ENCODE measurements at regions not wholly inside any gene's neighbourhood (a gene's known extent, or its start where the extent isn't known, plus 50 kb on each side); places are given as distances from the start of the nearest gene placed in this dataset.

DNA sequence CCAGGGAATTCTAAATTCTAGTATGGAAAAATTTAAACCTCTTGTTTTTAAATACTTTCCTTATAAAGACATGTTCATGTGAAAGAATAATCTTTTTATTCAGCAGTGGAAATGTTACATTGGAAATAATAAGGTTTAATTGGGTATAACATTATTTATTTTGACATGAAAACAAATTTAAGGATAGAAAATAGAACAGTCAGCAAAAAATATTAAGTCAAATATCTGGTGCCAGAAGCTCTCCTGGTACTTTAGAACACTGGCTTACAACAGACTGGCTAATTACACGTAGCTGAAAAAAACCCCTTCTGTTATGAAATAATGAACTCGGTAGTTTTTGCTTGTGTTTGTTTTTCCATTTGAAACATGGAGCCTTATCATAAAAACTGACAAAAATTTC lies 447.9 kb downstream of the DSEL start:
- no peaks in the 10 kb centered on the region for H3K9me3 ChIP-seq (replicated peaks)
- no peaks in the 10 kb centered on the region for H3K36me3 ChIP-seq

DNA sequence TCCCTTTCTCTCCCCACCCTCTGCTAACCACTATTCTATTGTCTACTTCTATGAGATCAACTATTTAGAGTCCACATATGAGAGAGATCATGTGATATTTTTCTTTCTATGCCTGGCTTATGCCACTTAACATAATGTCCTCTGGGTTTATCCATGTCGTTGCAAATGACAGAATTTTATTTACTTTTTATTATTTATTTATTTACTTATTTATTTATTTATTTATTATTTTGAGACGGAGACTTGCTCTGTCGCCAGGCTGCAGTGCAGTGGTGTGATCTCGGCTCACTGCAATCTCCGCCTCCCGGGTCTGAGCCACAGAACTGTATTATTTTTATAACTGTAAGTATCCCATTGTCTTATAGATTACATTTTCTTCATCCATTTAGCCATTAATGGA lies 443.4 kb upstream of the CDH19 start:
- DNase-seq, result no peak
- H3K9me3 ChIP-seq (replicated peaks), result no peaks in the 10 kb centered on the region
- no peaks in the 10 kb centered on the region for H3K36me3 ChIP-seq
- H3K4me3 ChIP-seq, result no peak overlapping the region
- H3K27ac ChIP-seq, result no peak overlapping the region
- H3K4me1 ChIP-seq, result no peaks in the 10 kb centered on the region
- H3K27me3 ChIP-seq, result no peaks in the 10 kb centered on the region

More for the DNA sequence above, 447.9 kb downstream of the DSEL start:
- H3K27ac ChIP-seq, result no peak overlapping the region
- peaks cover 5% of the 10 kb centered on the region for H3K4me1 ChIP-seq
- DNase-seq, result no peak
- no peaks in the 10 kb centered on the region for H3K27me3 ChIP-seq
- no peak overlapping the region for H3K4me3 ChIP-seq

DNA sequence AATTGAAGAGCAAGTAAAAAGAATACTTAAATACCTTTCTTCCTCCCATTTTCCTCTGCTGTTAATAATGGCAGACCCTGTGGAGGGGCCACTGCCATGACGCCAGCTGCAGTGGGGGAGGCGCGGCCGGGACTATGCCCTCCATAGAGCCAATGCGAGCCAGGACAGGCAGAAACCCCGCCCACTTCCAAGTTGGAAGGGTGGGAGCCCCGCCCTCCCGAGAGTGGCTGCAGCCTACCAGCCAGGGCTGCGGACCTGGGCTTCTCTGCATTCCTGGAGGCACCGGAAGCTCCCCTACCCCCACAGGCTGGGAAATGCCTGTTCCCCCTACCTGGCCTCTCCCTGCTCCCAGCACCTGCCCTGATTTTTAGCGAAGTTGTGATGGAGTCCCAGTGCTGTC lies 439.4 kb upstream of the CDH19 start:
- H3K9me3 ChIP-seq (replicated peaks), result no peaks in the 10 kb centered on the region
- no peak overlapping the region for H3K27ac ChIP-seq
- no peak for DNase-seq
- no peaks in the 10 kb centered on the region for H3K36me3 ChIP-seq
- H3K4me1 ChIP-seq, result no peaks in the 10 kb centered on the region
- H3K4me3 ChIP-seq, result no peak overlapping the region
- no peaks in the 10 kb centered on the region for H3K27me3 ChIP-seq

DNA sequence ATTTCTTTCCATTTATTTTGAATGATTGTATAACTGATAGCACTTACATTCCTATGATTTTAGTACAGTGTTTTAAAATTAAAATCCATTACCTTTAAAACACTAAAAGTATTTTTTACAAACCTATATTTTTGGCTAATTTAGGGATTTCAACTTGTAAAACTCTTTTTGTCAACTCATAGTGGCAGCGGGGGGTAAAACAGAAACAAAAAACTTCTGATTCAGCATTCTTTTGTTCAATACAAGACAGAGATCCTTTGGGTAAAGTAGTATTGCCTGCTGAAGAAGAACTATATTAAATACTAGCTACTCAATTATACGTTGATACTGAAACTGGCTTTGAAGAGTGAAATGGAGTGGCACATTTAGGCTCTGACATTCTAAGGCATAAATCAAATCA lies 437.4 kb upstream of the CDH19 start:
- DNase-seq, result no peak
- Histone ChIP-seq H3K36me3 (no peaks in the 10 kb centered on the region), H3K4me3 (no peak overlapping the region), H3K4me1 (no peaks in the 10 kb centered on the region), H3K9me3 (replicated peaks) (no peaks in the 10 kb centered on the region), H3K27me3 (no peaks in the 10 kb centered on the region), H3K27ac (no peak overlapping the region)

DNA sequence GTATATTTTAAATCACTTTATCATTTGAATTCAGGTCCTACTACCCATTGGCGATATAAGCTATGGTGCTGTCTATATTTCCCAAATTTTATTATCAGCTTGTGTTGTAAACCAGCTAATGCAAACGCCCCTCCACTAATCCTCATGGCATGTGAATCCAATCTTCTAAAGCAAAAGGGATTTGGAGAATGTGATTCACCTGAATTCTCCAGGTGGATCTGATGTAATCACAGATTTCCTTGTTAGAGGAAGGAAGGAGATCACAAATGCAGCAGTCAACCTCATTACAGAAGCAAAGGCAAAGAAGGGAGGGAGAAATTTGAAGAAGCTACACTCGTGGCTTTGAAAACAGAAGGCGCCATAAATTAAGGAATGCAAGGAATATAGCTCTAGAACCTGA lies 431.1 kb upstream of the CDH19 start:
- no peaks in the 10 kb centered on the region for H3K36me3 ChIP-seq
- no peak for DNase-seq
- H3K4me3 ChIP-seq, result no peak overlapping the region
- H3K27ac ChIP-seq, result no peak overlapping the region
- H3K27me3 ChIP-seq, result no peaks in the 10 kb centered on the region
- H3K9me3 ChIP-seq (replicated peaks), result no peaks in the 10 kb centered on the region
- no peaks in the 10 kb centered on the region for H3K4me1 ChIP-seq

DNA sequence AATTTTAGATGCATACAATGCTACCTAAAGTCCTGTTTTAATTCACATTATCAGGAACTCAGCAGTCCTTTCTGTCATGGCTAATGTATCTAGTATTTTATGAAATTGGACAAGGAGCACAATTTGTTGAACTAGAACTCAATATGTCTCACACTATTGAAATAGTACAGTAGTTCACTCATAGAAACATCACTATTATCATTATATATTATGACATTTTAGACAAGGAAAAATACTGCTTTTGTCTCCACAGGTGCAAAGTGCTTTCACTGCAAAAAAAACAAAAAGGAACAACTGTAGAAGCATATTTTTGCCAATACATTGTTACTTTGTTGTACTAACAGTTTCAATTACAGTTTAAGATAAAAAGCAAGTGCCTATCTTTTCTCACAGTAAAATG lies 419.2 kb upstream of the CDH19 start:
- H3K4me3 ChIP-seq, result no peak overlapping the region
- DNase-seq, result no peak
- no peaks in the 10 kb centered on the region for H3K4me1 ChIP-seq
- H3K9me3 ChIP-seq (replicated peaks), result no peaks in the 10 kb centered on the region
- H3K36me3 ChIP-seq, result no peaks in the 10 kb centered on the region
- no peak overlapping the region for H3K27ac ChIP-seq
- no peaks in the 10 kb centered on the region for H3K27me3 ChIP-seq

DNA sequence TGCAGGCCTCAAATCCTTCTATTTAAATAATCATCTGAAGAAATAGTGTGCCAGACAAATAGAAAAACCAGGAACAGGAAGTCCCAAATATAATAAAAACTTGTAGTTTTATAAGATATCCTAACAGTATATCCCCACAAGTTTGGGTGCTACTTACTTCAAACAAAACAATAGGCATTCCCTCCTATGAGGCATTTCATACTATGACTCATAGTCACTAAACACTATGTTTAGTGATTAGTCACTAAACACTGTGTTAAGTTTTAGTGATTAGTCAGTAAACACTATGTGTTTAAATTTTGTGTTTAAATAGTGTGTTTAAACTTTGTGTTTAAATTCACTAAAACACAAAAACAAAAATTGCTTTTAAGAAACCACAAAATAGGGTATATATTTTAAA lies 407.0 kb upstream of the CDH19 start:
- H3K27ac ChIP-seq, result no peak overlapping the region
- H3K36me3 ChIP-seq, result no peaks in the 10 kb centered on the region
- H3K9me3 ChIP-seq (replicated peaks), result no peaks in the 10 kb centered on the region
- H3K27me3 ChIP-seq, result no peaks in the 10 kb centered on the region
- H3K4me3 ChIP-seq, result no peak overlapping the region
- DNase-seq, result no peak
- H3K4me1 ChIP-seq, result no peaks in the 10 kb centered on the region

DNA sequence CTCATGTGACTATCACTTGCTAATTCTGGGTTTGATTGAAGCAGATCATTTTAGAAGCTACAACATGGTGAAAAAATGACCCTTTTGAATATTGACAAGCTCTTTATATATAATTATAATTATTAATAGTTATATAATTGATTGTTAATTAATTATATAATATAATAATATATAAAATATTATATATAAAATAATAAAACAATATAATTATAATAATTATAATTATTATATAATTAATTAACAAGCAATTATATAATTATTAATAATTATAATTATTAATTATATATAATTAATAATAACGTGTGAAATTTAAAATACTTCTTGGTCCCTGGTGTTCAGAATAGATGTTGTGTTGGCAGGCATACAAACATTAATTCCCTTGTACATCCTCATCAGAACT lies 404.1 kb upstream of the CDH19 start:
- H3K9me3 ChIP-seq (replicated peaks), result no peaks in the 10 kb centered on the region
- H3K4me1 ChIP-seq, result no peaks in the 10 kb centered on the region
- no peak overlapping the region for H3K27ac ChIP-seq
- H3K4me3 ChIP-seq, result no peak overlapping the region
- no peak for DNase-seq
- no peaks in the 10 kb centered on the region for H3K27me3 ChIP-seq
- H3K36me3 ChIP-seq, result no peaks in the 10 kb centered on the region

DNA sequence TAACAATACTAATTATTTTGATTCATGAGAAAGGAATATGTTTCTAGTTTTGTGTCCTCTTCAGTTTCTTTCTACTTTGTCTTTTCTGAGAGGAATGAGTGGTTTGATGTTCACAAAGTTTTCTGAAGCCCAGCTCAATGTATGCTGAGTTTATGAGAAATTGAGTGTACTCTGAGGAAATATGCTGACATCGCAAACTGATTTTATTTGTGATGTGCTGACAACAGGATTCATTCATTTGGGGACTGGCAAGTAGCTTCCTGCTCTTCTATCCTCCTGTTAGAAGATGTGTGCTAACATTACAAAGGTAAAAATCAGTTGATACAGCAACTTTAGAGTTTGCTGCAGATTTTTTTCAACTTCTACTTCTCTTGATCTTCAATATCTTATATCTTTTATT lies 403.2 kb upstream of the CDH19 start:
- H3K4me1 ChIP-seq, result no peaks in the 10 kb centered on the region

DNA sequence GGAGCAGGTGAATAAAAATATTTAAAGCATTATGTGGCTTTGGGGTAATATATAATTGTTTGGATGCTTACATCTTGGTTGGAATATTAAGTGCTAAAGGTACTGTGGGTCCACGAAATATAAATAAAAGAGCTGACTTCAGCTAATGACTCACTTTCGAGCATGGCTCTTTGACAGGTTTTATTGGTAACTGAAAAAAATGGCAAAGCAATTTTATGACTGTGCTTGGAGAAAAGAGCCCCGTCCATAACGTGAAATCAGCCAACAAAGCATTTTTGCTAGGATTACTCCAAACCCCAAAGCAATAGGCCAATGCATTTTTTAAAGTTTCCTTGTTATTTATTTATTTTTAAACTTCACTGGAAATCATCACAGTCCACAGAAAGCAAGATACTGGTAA lies 397.2 kb upstream of the CDH19 start:
- Histone ChIP-seq H3K36me3 (no peaks in the 10 kb centered on the region), H3K9me3 (replicated peaks) (no peaks in the 10 kb centered on the region), H3K4me1 (no peaks in the 10 kb centered on the region), H3K4me3 (no peak overlapping the region), H3K27me3 (no peaks in the 10 kb centered on the region), H3K27ac (no peak overlapping the region)
- no peak for DNase-seq

More for the DNA sequence above, 403.2 kb upstream of the CDH19 start:
- Histone ChIP-seq H3K9me3 (replicated peaks) (no peaks in the 10 kb centered on the region), H3K27ac (no peak overlapping the region), H3K27me3 (no peaks in the 10 kb centered on the region), H3K4me3 (no peak overlapping the region), H3K36me3 (no peaks in the 10 kb centered on the region)
- no peak for DNase-seq

DNA sequence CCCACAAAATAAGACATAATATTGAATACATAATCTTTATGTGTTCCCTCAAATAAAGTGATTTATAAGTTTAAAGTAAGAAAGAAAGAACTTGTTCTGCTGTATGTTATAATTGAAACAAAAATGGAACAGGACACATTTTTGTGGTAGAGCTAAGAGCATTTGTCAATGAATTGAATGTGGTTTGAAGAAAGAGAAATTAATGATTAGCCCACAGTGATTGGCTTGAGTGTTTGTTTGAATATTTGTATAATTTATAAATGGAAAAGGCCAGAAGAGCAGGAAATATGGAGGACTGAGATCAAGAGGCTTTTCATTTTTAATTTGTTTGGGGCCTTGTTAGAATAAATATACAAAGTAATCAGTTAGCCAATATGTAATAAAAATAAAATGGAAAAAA lies 395.1 kb upstream of the CDH19 start:
- Histone ChIP-seq H3K36me3 (no peaks in the 10 kb centered on the region), H3K9me3 (replicated peaks) (no peaks in the 10 kb centered on the region), H3K27ac (no peak overlapping the region), H3K27me3 (no peaks in the 10 kb centered on the region), H3K4me1 (no peaks in the 10 kb centered on the region), H3K4me3 (no peak overlapping the region)
- no peak for DNase-seq

DNA sequence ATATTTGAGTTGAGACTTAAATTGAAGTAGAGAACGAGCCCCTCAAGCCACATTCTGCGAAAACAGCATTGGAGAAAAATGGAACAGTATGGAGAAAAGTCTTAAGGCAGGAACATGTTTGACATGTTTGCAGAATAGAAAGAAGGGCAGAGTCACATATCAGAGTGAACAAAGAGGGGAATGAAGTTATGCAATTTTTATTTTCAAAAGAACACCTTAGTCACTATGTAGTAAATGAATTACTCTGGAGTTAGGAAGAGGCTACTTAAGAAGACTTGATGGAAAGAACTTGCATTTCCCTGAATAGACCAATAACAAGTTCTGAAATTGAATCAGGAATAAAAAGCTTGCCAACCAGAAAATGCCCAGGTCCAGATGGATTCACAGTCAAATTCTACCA lies 391.4 kb upstream of the CDH19 start:
- Histone ChIP-seq H3K9me3 (replicated peaks) (no peaks in the 10 kb centered on the region), H3K27ac (no peak overlapping the region), H3K27me3 (no peaks in the 10 kb centered on the region), H3K4me3 (no peak overlapping the region), H3K4me1 (no peaks in the 10 kb centered on the region), H3K36me3 (no peaks in the 10 kb centered on the region)
- DNase-seq, result no peak

DNA sequence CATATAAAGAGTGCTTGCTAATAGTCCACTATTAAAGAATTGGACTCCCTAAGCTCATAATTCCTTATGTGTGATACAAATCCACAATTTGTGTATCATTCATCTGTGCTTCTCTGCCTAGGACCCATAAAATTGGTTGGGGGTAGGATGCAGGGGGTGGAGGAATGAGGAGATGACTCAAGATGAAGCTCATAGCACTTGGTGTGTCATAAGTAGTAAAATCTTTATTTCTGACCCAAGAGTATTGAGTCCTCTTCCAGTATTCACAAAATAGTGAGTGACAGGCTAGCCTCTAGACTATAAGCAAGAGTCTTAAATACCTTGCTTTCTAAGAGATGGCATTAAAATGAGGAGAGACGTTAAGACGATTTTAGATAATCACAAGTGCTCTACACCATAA lies 390.9 kb upstream of the CDH19 start:
- no peaks in the 10 kb centered on the region for H3K9me3 ChIP-seq (replicated peaks)
- H3K36me3 ChIP-seq, result no peaks in the 10 kb centered on the region
- no peak for DNase-seq
- H3K4me3 ChIP-seq, result no peak overlapping the region
- no peaks in the 10 kb centered on the region for H3K27me3 ChIP-seq
- no peak overlapping the region for H3K27ac ChIP-seq
- H3K4me1 ChIP-seq, result no peaks in the 10 kb centered on the region

DNA sequence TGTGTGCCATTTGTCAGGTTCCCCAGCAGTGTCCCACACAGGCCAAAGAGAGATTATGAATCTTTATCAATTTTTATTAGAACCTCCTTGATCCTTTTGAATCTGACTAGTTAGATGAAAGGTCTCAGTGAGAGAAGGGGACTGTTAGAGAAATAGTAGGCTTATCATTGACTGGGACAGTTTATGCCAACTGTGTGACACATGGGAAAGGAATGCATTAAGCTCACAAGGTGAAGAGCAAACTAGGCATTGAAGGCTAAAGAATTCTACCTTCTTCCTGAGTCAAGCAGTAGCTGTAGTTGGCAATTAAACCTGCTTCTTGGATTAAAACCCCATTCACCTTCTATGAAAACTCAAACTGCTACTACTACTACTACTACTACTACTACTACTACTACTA lies 389.6 kb upstream of the CDH19 start:
- Histone ChIP-seq H3K4me3 (no peak overlapping the region), H3K36me3 (no peaks in the 10 kb centered on the region)
- DNase-seq, result no peak

DNA sequence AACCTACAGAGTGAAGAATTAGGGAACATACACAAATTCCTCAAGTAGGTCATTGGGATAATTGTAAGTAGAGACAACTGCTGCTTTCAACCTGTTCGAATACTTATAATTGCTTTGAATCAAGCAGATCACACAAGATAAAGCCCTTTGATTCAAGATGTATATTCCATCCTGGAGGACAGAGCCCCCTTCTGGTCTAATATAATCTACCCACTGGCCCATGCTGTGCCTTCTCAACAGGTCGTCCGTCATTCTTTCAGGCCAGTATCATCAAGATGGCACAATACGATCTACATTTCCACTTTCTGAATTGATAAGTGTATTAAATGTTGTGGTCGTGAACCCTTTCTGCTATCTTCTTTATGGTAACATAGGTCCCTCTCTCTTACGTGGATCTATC lies 387.0 kb upstream of the CDH19 start:
- Histone ChIP-seq H3K27ac (no peak overlapping the region), H3K4me3 (no peak overlapping the region), H3K4me1 (no peaks in the 10 kb centered on the region), H3K36me3 (no peaks in the 10 kb centered on the region), H3K9me3 (replicated peaks) (no peaks in the 10 kb centered on the region), H3K27me3 (no peaks in the 10 kb centered on the region)
- DNase-seq, result no peak

More for the DNA sequence above, 389.6 kb upstream of the CDH19 start:
- H3K9me3 ChIP-seq (replicated peaks), result no peaks in the 10 kb centered on the region
- H3K4me1 ChIP-seq, result no peaks in the 10 kb centered on the region
- H3K27ac ChIP-seq, result no peak overlapping the region
- no peaks in the 10 kb centered on the region for H3K27me3 ChIP-seq

DNA sequence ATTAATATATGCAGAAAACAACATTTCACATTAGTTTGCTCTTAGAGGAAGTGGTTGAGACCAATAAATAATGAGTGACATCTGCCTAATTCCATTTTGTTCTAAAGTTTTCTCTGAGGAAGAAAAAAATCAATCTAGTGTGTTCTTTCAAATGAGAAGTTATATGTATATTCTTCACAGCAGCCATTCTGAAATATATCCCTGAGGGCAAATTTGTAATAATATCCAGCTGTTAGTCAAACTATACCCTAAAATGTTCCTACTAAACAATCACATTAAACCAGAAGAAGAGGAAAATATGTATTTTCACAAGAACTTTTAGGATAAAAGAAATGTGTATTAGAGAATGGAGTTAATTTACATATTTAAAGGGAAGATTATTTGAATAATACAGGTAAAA lies 375.1 kb upstream of the CDH19 start:
- no peak overlapping the region for H3K4me3 ChIP-seq
- no peak for DNase-seq
- no peaks in the 10 kb centered on the region for H3K4me1 ChIP-seq
- H3K27ac ChIP-seq, result no peak overlapping the region
- no peaks in the 10 kb centered on the region for H3K36me3 ChIP-seq
- no peaks in the 10 kb centered on the region for H3K27me3 ChIP-seq
- H3K9me3 ChIP-seq (replicated peaks), result no peaks in the 10 kb centered on the region

DNA sequence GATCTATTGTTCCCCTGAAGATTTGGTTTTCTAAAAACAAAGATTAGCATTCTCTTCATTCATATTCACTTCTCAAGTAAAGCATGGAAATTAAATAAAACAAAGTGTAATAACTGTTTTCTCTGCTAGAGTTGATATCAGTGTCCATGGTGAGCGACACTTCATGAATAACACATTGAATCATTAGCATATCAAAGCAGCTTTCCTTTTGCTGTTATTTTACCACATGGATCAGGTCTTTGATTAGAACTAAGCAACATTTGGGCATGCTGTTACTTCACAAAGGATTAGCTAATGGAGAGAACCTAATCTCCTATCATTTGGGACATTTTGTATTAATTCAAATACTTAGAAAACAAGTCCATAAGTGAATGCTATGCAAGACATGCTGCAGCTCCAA lies 368.8 kb upstream of the CDH19 start:
- Histone ChIP-seq H3K27ac (peak overlapping the region; percentile 50), H3K4me1 (peaks cover 8% of the 10 kb centered on the region; the same call in 1 of the 2 replicates), H3K36me3 (no peaks in the 10 kb centered on the region), H3K9me3 (replicated peaks) (no peaks in the 10 kb centered on the region), H3K27me3 (no peaks in the 10 kb centered on the region), H3K4me3 (no peak overlapping the region)
- DNase-seq, result peak in 1 of 2 experiments; percentile 3
